Fibroblast of skin of right quadriceps (primary cell): ENCODE measurements at regions not wholly inside any gene's neighbourhood (a gene's known extent, or its start where the extent isn't known, plus 50 kb on each side); places are given as distances from the start of the nearest gene placed in this dataset.

ENCODE experiments used
- DNase-seq: peaks from one replicate; pipeline ENCODE4 v3.0.0-alpha.2; 2013

DNA sequence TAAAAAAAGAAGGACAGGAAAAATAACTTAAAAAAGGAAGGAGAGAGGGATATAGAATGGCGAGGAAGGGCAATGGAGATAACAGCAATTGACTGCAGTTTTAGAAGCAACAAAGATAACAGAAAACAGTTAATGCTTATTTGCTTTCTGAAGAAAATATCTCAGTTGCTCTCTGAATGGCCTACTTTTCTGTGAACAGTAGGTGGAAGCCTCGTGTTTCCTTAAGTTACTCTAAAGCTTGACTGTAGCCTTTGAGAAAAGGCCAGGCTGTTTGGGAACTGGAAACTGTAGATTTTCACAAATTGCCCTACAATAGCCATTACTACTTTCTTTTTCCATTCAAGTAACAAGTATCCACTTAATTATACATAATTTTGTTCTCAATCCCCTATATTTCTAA, 404.5 kb downstream of the YTHDC2 start:
- DNase-seq, result no peak

DNA sequence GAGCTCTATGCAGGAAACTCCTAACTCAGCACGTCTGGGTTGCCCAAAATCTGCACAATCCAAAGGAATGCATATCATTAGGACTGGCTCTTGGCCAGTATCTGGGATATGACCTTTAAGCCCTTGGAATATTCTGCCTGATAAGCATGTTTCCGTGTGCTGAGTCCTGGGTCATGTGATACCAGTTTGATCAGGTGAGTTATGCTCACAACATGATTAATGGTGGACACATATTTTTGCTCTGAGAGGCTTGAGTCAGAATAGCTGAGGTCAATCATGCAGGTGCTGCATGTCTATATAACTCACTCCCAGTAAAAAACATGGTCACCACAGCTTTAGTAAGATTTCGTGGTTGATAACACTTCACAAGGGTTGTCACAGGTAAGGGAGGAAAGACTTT, 408.8 kb downstream of the YTHDC2 start:
- DNase-seq, result no peak

DNA sequence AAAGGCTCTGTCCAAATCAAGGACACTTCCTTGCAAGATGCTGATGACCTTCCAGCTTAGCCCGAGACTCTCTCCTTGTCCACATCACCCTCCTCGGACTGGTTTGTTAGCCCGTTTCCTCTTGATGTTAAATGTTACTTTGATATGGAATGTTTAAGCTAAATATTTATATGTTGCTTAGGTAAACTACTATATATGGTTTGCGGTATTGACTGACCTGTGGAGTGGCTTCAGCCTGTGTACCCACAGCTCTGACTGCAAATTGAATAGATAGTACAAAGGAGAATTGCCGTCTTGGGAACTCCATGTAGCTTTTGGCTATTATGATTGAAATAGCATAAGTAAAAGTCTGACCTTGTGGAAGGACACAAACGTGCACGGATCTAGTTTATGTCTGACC, 422.0 kb downstream of the YTHDC2 start:
- DNase-seq, result no peak

DNA sequence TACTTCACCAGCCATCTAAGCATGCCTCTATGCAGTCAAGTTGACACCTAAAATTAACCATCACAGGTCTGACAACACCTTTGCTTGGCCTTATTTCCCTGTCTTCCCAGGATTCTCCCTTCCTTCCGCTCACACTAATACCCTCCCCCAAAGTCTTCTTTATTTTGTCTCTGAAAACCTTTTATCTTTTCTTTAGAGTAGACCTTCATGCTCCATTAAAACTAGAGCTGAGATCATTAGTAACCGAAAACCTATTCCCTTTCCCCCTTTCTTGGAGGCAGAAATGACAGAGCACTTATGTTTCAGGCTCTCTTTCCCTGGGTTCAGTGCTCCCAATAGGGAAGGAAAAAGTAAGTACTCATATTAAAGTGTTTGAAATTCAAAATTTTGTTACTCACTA, 423.8 kb downstream of the YTHDC2 start:
- no peak for DNase-seq

DNA sequence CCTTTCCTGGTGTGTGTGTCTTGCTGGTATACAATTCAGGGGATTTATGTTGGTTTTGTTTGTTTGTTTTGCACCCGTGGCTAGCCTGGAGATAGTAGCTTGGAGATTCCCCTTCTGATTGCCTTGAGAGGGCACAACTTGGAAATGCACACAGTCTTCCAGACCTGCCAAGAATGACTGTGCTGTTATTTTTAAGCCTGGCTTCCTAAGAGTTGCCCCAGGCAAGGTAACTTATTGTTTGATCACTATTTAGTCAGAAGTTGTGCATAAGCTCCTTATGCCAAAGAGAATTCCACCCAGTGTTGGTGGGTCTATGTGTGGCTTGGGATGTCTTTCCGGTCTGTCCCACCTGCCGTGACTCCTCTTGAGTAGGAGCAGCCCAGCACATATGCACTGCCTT, 421.9 kb upstream of the KCNN2 start:
- DNase-seq, result no peak

DNA sequence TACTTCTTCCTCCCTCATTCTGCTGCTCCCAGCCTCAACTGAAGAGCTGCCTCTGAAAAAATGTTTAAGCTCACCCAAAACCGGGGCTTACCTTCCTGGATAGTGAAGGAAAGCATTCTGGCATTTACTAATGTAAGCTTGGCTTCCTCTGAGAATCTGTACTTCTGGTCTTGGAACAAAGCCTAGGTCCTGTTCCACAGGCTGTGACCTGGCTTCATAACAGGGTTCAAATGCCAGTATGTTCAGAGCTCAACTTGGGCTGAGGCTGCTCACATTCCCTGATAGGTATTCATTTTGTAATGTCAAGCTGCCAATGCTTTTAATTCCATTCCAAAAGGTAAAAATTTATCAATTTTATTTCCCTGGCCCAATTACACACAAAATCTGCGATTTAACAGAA, 411.7 kb upstream of the KCNN2 start:
- DNase-seq, result no peak

DNA sequence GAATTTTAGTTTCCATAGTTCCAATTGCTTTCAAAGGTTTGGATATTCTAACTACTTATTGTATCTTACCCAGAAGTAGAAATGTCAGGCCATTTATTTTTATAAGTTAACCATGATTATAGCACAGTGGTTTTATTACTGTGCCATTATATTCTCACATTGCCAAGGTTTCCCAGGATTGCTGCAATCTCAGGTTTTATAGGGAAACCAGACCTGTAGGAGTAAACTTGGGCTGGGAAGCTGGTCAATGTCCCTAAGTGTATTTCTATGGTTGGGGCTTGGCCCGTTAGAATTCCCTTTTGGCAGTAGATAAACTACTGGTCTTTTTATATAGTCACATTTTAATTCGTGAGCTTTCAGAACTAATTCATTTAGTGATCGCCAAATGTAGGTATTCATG, 396.6 kb upstream of the KCNN2 start:
- DNase-seq, result no peak

DNA sequence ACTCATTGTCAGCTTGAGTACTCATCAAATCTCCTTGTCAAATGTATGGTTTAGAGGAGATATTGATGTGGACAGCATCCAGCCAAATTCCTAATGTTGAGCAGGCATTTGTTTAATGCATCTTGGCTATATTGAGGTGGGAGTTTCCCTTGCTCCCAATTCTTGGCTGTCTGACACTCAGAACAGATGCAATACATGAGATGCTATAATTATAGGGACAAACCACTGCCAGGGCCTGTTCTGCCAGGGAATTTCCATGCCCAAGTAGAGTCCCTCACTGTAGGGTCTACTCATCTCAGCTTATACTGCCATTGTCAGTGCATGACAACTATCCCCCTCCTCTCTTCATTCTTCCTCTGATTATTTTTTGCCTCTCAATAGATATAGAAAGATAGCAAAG, 392.0 kb upstream of the KCNN2 start:
- no peak for DNase-seq

DNA sequence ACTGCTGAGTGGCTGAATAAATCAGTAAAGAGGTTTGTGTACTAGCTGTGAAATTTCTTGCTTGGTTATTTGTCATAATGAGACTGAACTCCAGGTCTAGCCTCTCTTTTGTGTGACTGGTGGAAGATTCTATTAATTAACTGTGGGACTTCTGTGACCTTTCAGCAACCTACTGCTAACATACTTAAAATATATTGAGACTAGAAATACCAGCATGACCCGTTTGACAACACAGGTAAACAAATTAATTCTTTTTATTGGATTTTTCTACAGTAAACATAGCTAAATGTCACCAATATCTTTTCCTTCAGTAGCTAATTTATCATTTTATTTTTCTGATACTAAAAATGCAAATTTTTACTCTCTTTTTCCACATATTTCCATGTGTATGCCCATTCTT, 390.4 kb upstream of the KCNN2 start:
- DNase-seq, result no peak

DNA sequence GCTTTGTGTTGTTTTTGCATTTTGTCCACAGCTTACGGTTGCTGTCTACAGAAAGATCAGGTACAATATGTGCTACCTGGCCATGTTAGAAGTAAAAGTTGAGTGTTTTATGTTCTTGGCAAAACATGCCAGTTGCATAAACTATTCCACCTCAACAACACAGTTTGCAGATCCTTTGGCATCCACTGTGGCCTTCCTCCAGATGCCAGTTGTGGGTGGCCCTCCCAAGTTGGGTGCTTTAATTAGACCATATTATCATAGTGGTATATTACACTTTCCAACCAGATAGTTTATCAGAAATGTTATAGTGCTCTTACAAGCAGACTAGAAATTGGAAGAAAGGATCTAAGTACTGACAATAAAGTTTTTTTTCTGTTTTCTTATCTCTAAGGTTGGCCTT, 386.9 kb upstream of the KCNN2 start:
- no peak for DNase-seq

DNA sequence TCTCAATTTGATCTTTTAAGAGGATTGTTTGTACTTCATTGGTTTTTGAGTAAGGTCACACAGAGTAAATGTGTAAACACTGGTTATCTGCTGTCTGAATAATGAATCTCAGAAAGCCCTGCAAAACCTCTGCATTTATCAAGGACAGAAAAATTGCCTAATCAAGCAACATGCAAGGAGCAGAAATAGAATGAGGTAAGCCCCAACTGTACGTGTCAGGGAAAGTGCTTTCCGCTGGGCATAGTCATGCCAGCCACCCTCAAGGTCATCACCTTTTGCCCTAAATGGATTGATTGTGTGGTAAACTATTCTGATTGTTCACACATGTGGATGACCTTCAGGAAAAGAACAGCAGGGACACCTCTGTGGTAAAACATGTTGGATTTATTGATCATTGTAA, 376.9 kb upstream of the KCNN2 start:
- no peak for DNase-seq

DNA sequence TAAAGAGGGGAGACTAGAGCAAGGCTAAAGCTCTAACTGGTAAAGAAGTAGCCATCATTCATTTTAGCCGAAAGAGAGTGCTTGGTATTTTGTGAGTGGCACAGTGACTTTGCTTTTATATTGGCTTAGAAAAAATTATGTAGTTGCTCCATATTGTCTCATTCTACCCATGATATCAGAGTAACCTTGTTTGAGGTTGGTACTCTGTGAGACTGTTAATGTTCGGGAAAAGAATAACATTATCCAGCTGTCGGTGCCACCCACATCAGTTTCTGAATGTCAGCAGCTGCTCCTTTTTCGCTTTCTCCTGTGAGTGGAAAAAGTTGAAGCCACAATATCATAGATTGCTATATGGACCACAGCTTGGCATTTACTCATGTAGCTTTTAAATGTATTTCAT, 376.4 kb upstream of the KCNN2 start:
- no peak for DNase-seq

DNA sequence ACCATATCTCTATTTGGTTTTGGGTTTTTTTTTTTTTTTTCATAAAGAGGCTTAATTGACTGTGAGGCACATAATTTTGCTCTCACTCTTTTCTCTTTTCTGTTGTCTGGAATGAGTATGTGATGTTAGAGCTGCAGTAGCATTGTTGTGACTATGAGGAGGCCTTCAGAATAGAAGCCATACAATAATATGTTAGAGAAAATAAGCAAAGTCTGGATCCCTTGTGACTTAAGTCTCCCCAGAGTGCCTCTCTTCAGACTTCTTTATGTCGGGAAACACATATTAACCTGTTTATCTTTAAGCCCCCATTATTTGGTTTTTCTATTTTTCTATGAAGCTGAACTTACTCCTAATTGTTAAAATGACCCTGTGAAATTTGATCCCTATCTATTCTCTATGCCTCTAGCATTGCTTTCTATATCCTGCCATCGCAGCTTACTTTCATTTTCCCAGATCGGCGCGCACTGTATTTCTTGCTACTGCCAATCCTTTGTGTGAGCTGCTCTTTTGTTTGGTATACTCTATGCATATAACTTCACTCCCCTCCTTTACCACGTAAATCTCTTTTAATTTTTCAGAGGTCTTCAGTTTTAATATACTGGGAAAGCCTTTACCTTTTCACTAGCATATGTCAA, 372.5 kb upstream of the KCNN2 start:
- DNase-seq, result no peak

DNA sequence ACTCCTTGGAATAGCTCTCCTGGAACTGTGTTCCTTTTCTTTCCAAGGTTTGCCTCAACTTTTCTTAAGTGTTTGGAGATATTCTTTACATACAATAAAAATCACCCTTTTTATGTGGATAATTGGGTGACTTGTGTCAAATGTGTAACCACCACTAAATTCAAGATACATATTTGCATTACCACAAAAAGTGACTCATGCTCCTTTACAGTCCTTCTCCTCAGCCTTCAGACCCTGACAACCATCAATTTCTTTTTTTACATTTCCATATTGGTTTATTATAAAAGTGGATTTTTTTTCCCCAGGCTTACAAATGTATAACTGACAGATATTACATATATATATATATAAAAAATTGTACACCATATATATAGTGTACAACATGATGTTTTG, 372.0 kb upstream of the KCNN2 start:
- DNase-seq, result peak; percentile 3

DNA sequence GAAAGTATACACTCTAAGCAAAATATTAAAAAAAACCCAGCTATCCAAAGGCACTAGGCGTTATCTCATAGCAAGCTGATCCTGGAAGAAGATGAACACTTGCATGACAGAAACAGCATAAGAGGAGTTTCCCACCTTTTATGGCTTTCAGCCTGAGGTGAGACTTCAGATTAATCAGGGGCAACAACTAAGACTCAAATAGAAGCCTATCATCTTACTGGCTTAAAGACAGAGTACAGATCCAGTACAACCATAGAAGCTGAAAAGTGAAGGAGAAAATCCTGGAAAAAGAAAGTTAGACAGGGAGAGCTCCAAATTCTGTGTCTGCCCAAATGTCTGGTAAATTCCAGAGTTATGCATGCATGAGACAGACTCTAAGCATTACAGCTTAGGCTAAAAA, 360.8 kb upstream of the KCNN2 start:
- DNase-seq, result no peak

DNA sequence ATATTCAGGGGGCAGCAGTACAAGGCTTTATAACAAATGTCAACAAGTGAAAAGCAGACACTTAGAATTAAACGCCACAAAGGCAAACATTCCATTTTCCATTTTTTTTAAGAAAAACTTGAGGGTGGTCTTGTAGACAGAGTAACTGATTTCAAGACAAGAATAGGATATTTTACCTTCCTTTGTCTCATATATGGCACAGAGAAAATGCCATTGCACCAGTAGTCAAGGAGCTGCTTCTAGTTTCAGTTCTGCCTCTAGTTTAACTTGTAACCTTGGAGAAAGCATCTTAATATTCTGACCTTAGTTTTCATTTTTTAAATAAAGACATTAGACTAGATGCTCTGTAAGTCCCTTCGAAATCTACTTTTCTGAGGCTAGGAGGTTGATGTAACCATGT, 355.3 kb upstream of the KCNN2 start:
- DNase-seq, result no peak

DNA sequence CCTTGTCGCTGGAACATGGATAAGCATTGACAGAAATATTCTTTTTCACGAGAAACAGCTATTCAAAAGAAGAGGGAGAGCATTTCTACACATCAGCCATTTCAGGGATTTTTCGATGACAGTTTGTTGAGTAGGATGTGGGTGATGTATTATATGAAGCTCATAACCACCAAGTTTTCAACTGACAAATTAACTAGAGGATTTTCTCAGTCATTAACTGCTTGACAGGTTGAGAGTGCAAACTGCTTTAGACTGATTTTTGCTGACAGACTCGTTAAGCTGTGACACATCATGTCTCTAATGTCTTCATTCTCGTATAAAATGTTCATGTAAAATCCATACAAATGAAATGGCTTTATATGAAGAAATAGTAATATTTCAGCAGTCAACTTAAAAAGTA, 354.2 kb upstream of the KCNN2 start:
- no peak for DNase-seq

DNA sequence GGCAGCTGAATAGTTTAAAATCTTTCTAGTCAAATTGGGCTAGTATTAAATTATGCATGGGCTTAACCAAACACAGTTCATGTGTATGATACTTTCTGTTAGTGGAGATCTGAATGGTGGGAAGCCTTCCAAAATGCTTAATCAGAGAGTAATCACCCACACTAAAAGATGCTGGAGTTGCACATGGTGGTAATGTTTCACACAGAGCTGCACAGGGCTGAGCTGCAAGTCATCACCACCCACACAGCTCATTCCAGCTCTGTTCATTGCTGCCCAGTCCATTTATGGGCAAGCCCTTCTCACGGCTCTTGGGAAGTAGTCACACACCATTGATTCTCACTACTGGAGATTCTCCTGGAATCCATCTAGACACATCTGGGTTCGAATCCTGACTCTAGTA, 351.5 kb upstream of the KCNN2 start:
- peak; percentile 80 for DNase-seq

DNA sequence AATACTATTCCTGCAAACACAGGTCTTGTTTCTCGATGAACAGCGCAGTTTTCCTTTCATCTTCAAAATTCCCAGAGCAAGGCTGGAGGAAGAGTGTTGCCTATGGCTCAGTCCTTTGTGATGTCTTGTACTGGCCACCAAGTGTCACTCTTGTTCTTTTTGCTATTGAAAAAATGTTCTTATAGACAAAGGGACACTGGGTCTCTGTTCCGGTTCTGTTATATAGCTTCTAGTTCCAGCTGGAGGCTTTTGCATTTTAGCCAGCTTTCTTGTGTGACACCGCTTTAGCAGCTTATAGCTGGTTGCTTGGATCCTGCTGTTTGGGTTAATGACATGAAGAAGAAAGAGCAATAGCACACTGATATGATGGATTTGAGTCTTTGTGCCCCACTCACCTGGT, 343.7 kb upstream of the KCNN2 start:
- DNase-seq, result no peak

DNA sequence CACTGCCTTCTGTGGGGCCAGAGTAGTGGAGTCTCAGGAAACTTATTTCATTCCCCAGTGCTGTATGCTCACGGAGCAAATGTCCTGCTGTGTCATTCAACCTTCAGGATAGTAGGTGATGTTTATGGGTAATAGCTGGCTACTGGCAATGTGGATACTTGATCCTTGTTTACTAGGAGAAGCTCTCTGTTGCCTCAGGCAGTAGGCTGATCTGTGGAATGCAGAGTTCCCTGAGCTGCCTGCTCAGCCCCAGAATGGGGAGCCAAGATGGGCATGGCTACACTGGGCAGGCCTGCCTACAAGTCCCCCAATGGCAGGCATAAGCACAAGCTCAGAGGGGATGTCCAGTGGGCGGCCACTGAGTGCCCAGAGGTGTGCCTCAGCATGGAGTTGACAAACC, 323.1 kb upstream of the KCNN2 start:
- no peak for DNase-seq

DNA sequence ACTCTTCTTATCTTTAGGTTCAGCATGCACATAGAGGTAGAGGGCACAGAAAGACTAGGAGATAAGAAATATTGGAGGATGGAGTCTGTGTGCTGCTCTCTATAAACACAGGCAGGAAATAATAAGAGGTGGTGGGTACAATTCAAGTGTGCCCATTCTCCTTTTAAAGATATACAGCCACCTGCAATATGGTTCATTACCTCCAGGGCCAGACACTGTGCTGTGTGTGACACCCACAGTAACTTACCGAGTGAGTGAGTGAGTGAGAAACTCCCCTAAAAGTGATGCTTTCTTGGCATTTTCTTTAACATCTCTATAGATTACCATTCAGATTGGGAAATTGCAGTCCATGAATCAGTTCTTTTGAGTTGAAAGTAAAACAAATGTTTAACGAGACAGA, 311.8 kb upstream of the KCNN2 start:
- no peak for DNase-seq

DNA sequence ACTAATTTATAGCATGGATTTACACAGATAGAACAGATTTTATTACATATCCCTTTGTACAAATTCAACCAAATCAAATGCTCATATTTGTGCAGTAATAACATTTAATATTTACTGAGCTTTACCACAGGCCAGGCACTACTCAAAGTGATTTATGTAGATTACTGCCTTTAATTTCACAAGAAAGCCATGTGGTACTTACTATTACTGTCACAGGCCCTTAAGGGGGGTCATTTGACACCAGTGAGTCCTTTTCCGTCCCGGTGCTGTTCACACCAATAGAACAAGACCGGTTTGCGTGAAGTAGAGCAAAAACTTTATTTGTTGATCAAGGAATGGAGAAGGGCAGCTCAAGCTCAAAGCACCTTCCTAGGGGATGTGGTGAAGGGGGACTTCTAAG, 308.5 kb upstream of the KCNN2 start:
- DNase-seq, result no peak

DNA sequence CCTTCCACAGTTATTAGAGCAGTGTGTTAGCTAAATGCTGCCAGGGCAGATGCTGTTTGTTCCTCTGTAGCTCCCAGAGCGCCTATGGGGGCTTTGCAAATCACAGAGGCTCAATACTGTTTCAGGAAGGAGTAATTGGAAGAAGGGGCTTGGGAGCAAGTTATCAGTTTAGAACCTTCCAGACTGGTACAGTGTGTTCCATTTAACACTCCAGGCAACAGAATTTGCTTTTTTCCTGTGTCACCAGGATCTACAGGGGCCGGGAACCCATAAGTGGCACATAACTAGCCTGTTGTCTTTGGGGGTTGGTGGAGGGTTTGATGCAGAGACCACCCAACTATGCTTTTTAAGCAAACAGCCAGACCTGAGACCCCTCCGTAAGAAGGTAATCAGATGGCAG, 307.3 kb upstream of the KCNN2 start:
- no peak for DNase-seq

DNA sequence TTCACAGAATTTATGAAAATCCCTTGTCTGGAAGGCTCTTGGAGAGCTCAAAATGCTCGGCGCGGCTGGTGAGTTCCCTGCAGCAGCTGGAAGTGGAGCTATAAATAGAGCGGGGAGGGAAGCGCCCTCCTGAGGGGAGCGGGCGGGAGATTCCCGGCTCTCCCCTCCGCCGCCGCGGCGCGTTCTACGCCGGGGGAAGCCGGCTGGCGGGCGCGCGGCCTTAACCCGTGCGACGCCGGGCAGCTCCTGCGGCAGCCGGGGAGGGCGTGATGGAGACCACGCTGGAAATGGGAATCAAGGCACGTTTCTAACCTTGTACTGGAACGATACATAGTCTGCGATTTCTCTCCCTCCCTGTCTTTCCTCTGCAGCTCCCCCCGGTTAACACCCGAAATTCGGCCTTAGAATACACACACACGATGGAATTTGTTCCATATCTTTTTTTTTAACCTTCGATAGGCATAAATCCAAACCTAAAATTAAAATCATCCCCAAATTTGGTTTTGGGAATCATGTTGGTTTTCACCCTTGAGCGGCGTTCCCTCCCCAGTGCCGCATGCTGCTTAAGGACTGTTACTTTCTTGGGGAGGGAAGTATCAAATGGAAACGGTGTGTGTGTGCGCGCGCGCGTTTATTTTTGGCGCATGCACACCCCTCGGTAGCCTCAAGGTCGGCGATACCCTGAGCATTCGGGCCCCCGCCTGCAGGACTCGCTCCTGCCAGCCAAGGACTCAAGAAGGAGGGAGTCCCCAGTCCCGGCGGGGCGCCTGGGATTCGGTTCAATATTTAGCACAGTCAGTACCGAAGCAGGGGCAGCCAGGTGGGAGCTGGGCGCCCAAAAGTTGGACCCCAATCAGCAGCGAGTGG, 306.3 kb upstream of the KCNN2 start:
- DNase-seq, result peak; percentile 62

DNA sequence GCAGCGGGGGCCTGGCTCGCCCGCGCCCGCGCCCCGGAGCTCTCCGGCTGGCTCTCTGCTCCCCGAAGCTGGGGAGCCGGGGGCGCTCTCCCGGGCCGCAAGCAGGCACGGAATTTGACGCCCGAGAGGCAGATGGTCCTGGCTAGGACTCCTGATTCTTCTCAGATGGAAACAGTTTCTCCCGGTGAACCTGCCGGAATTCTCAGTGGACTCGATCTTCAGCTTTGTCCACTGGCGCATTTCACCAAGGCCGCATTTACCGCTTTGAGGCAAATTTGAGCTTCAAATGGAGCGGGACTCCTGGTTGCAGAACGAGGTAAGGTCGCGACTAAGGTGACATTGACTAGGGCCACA, 305.7 kb upstream of the KCNN2 start:
- no peak for DNase-seq
